ENCODE measurements at regions not wholly inside any gene's neighbourhood (a gene's known extent, or its start where the extent isn't known, plus 50 kb on each side); places are given as distances from the start of the nearest gene placed in this dataset.

GRCh38 chr13:73603646-73604045, 530.6 kb downstream of the KLF12 start:
- no peak for DNase-seq (ENCODE audit: low read depth)
- H3K27me3 ChIP-seq (replicated peaks; ENCODE audit: control insufficient read depth, insufficient read depth, low read length), result no peaks in the 10 kb centered on the region
- H3K9ac ChIP-seq (ENCODE audit: low read length), result no peak overlapping the region
- H3K36me3 ChIP-seq (ENCODE audit: control insufficient read depth, insufficient read depth, low read length, severe bottlenecking), result no peaks in the 10 kb centered on the region
- H3K9me3 ChIP-seq (ENCODE audit: control insufficient read depth, low read length), result peaks cover 7% of the 10 kb centered on the region
- H3K4me1 ChIP-seq (ENCODE audit: control insufficient read depth, insufficient read depth, low read length), result no peaks in the 10 kb centered on the region
- no peak overlapping the region for H3K4me3 ChIP-seq (ENCODE audit: low read length)

- DNase-seq (ENCODE audit: low read depth), result no peak
- H3K4me3 ChIP-seq (ENCODE audit: low read length), result no peak overlapping the region
- peaks cover 7% of the 10 kb centered on the region for H3K9me3 ChIP-seq (ENCODE audit: control insufficient read depth, low read length)
- no peak overlapping the region for H3K9ac ChIP-seq (ENCODE audit: low read length)
- H3K4me1 ChIP-seq (ENCODE audit: control insufficient read depth, insufficient read depth, low read length), result no peaks in the 10 kb centered on the region
- no peaks in the 10 kb centered on the region for H3K27me3 ChIP-seq (replicated peaks; ENCODE audit: control insufficient read depth, insufficient read depth, low read length)
- H3K36me3 ChIP-seq (ENCODE audit: control insufficient read depth, insufficient read depth, low read length, severe bottlenecking), result no peaks in the 10 kb centered on the region
Measured at GRCh38 chr13:73602295-73602694, 531.9 kb downstream of the KLF12 start.

DNA sequence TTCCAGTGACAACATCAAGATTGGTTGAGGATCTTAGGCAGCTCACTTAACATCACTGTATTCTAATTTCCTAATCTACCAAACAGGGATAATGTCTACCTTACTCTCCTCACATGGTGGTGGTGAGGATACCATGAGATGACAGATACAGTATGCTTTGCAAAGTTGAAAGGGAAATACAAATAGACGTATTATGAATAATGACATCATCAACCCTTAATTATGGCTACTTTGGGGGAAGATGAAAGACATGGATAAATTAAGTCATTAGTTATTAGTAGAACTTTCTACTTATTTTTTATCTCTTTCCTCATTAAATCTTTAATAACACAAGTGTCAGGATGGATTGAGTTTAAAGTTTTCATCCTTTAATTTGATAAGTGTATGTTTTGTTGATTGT, 532.5 kb downstream of the KLF12 start:
- Histone ChIP-seq H3K27me3 (replicated peaks; ENCODE audit: control insufficient read depth, insufficient read depth, low read length) (no peaks in the 10 kb centered on the region), H3K4me1 (ENCODE audit: control insufficient read depth, insufficient read depth, low read length) (no peaks in the 10 kb centered on the region), H3K36me3 (ENCODE audit: control insufficient read depth, insufficient read depth, low read length, severe bottlenecking) (no peaks in the 10 kb centered on the region), H3K9ac (ENCODE audit: low read length) (no peak overlapping the region), H3K4me3 (ENCODE audit: low read length) (no peak overlapping the region), H3K9me3 (ENCODE audit: control insufficient read depth, low read length) (peaks cover 7% of the 10 kb centered on the region)
- no peak for DNase-seq (ENCODE audit: low read depth)

GRCh38 chr13:73599232-73600128, 534.7 kb downstream of the KLF12 start:
- no peaks in the 10 kb centered on the region for H3K4me1 ChIP-seq (ENCODE audit: control insufficient read depth, insufficient read depth, low read length)
- H3K9ac ChIP-seq (ENCODE audit: low read length), result no peak overlapping the region
- no peak for DNase-seq (ENCODE audit: low read depth)
- no peaks in the 10 kb centered on the region for H3K27me3 ChIP-seq (replicated peaks; ENCODE audit: control insufficient read depth, insufficient read depth, low read length)
- H3K36me3 ChIP-seq (ENCODE audit: control insufficient read depth, insufficient read depth, low read length, severe bottlenecking), result no peaks in the 10 kb centered on the region
- peaks cover 6% of the 10 kb centered on the region for H3K9me3 ChIP-seq (ENCODE audit: control insufficient read depth, low read length)
- no peak overlapping the region for H3K4me3 ChIP-seq (ENCODE audit: low read length)

DNA sequence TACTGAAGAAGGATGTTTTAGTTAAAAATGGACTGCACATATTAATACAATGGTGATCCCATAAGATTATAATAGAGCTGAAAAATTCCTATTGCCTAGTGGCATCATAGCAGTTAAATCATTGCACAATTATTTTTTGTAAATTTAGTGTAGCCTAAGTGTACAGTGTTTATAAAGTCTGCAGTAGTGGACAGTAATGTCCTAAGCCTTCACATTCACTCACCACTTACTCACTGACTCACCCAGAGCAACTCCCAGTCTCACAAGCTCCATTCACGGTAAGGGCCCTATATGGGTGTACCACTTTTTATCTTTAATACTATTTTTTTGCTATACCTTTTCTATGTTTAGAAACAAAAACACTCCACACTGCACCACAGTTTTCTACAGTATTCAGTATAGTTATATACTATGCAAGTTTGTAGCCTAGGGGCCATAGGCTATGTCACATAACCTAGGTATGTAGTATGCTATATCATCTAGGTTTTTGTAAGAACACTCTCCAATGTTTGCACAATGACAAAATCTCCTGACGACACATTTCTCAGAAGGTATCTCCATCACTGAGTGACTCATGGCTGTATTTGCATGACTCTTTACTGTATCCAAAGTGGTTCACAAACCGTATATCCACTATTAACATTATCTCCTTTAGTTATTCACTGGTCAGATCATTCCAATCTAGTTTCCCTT, 536.0 kb downstream of the KLF12 start:
- Histone ChIP-seq H3K27me3 (replicated peaks; ENCODE audit: control insufficient read depth, insufficient read depth, low read length) (no peaks in the 10 kb centered on the region), H3K9me3 (ENCODE audit: control insufficient read depth, low read length) (no peaks in the 10 kb centered on the region), H3K4me1 (ENCODE audit: control insufficient read depth, insufficient read depth, low read length) (no peaks in the 10 kb centered on the region), H3K36me3 (ENCODE audit: control insufficient read depth, insufficient read depth, low read length, severe bottlenecking) (no peaks in the 10 kb centered on the region), H3K4me3 (ENCODE audit: low read length) (no peak overlapping the region), H3K9ac (ENCODE audit: low read length) (no peak overlapping the region)
- DNase-seq (ENCODE audit: low read depth), result peak; percentile 54

DNA sequence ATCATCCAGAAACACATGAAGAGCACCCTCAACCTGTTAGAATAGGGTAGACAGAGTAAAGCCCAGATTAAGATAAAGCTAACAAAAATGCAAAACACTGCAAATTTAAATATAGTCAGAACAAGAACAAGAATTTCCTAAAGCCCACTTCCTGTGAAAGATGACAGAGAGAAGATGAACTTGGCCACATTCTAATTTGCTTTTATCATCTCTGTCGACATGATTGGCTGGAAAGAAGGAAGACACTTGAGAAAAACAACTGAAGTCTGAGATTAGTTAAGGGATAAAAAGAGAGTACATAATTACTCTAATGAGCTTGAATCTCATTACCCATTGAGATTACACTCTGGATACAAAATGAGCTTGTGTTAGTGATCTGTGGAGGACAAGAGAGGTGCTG, 537.6 kb downstream of the KLF5 start:
- Histone ChIP-seq H3K36me3 (ENCODE audit: control insufficient read depth, insufficient read depth, low read length, severe bottlenecking) (no peaks in the 10 kb centered on the region), H3K27me3 (replicated peaks; ENCODE audit: control insufficient read depth, insufficient read depth, low read length) (no peaks in the 10 kb centered on the region), H3K9me3 (ENCODE audit: control insufficient read depth, low read length) (no peaks in the 10 kb centered on the region), H3K4me3 (ENCODE audit: low read length) (no peak overlapping the region), H3K4me1 (ENCODE audit: control insufficient read depth, insufficient read depth, low read length) (no peaks in the 10 kb centered on the region), H3K9ac (ENCODE audit: low read length) (no peak overlapping the region)
- no peak for DNase-seq (ENCODE audit: low read depth)

GRCh38 chr13:73593199-73593765, 534.5 kb downstream of the KLF5 start:
- no peaks in the 10 kb centered on the region for H3K9me3 ChIP-seq (ENCODE audit: control insufficient read depth, low read length)
- H3K27me3 ChIP-seq (replicated peaks; ENCODE audit: control insufficient read depth, insufficient read depth, low read length), result no peaks in the 10 kb centered on the region
- no peak for DNase-seq (ENCODE audit: low read depth)
- no peak overlapping the region for H3K9ac ChIP-seq (ENCODE audit: low read length)
- H3K4me1 ChIP-seq (ENCODE audit: control insufficient read depth, insufficient read depth, low read length), result no peaks in the 10 kb centered on the region
- H3K4me3 ChIP-seq (ENCODE audit: low read length), result no peak overlapping the region
- H3K36me3 ChIP-seq (ENCODE audit: control insufficient read depth, insufficient read depth, low read length, severe bottlenecking), result no peaks in the 10 kb centered on the region

DNA sequence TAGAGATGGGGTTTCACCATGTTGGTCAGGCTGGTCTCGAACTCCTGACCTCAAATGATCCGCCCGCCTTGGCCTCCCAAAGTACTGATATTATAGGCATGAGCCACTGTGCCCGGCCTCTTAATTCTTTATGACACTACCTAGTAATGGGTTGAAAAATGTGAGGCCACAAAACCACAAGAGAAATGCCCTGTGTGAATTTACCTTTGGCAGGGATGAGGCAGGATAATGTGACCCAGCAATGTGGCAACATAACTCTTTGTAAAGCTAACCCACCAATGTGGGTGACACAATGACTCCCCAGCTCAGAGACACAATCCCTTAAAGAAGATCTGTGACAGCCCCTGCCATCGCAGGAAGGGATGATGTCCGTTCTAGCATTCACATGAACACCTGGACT, 533.1 kb downstream of the KLF5 start:
- H3K36me3 ChIP-seq (ENCODE audit: control insufficient read depth, insufficient read depth, low read length, severe bottlenecking), result no peaks in the 10 kb centered on the region
- H3K9me3 ChIP-seq (ENCODE audit: control insufficient read depth, low read length), result no peaks in the 10 kb centered on the region
- H3K27me3 ChIP-seq (replicated peaks; ENCODE audit: control insufficient read depth, insufficient read depth, low read length), result no peaks in the 10 kb centered on the region
- H3K4me1 ChIP-seq (ENCODE audit: control insufficient read depth, insufficient read depth, low read length), result no peaks in the 10 kb centered on the region
- no peak overlapping the region for H3K4me3 ChIP-seq (ENCODE audit: low read length)
- no peak for DNase-seq (ENCODE audit: low read depth)
- no peak overlapping the region for H3K9ac ChIP-seq (ENCODE audit: low read length)

DNA sequence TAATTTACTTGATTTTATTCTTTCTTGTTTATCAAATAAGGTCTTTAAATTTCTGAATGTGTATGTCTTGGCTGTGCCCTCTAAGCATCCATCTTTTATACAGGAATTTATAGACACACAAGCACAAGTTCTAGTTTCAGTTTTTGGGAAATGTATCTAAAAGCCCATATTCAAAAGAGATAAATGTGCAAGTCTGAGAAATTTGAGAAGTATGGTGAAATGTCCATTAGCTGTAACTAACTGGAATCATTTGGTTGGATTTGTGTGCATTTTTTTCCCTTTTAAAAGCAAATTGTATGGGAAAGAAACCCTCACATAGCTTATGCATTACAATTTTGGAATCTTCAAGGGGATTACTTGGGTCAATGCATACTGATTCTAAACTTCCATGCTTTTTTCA, 532.0 kb downstream of the KLF5 start:
- Histone ChIP-seq H3K4me3 (ENCODE audit: low read length) (no peak overlapping the region), H3K36me3 (ENCODE audit: control insufficient read depth, insufficient read depth, low read length, severe bottlenecking) (no peaks in the 10 kb centered on the region), H3K9ac (ENCODE audit: low read length) (no peak overlapping the region), H3K27me3 (replicated peaks; ENCODE audit: control insufficient read depth, insufficient read depth, low read length) (no peaks in the 10 kb centered on the region), H3K9me3 (ENCODE audit: control insufficient read depth, low read length) (peaks cover 2% of the 10 kb centered on the region), H3K4me1 (ENCODE audit: control insufficient read depth, insufficient read depth, low read length) (no peaks in the 10 kb centered on the region)
- peak; percentile 73 for DNase-seq (ENCODE audit: low read depth)

DNA sequence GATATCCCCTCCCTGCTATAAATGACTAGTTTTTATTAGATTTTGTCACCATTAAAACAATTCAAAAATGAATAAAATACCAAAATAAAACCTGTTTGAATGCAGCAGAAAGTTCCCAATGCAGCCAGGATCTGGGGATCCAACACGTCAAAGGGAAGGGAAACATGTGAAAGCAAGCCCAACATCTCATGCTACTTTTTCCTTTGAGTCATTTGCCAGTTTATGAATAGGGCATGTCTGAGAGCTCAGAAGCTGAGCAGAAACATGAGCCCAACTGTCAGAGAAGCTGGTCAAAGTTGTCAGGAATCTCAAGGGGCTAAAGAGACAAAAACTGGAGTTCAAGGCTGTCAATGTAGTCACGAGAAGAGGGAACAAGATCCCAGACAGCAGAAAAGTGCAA, 526.4 kb downstream of the KLF5 start:
- H3K36me3 ChIP-seq (ENCODE audit: control insufficient read depth, insufficient read depth, low read length, severe bottlenecking), result no peaks in the 10 kb centered on the region
- peaks cover 5% of the 10 kb centered on the region for H3K9me3 ChIP-seq (ENCODE audit: control insufficient read depth, low read length)
- H3K4me1 ChIP-seq (ENCODE audit: control insufficient read depth, insufficient read depth, low read length), result no peaks in the 10 kb centered on the region
- H3K9ac ChIP-seq (ENCODE audit: low read length), result no peak overlapping the region
- DNase-seq (ENCODE audit: low read depth), result no peak
- H3K4me3 ChIP-seq (ENCODE audit: low read length), result no peak overlapping the region
- H3K27me3 ChIP-seq (replicated peaks; ENCODE audit: control insufficient read depth, insufficient read depth, low read length), result no peaks in the 10 kb centered on the region

- Histone ChIP-seq H3K4me3 (ENCODE audit: low read length) (no peak overlapping the region), H3K4me1 (ENCODE audit: control insufficient read depth, insufficient read depth, low read length) (peaks cover 15% of the 10 kb centered on the region), H3K9me3 (ENCODE audit: control insufficient read depth, low read length) (peaks cover 5% of the 10 kb centered on the region), H3K9ac (ENCODE audit: low read length) (no peak overlapping the region), H3K36me3 (ENCODE audit: control insufficient read depth, insufficient read depth, low read length, severe bottlenecking) (no peaks in the 10 kb centered on the region), H3K27me3 (replicated peaks; ENCODE audit: control insufficient read depth, insufficient read depth, low read length) (no peaks in the 10 kb centered on the region)
- no peak for DNase-seq (ENCODE audit: low read depth)
Measured at GRCh38 chr13:73583331-73583730, 524.5 kb downstream of the KLF5 start.
